ENCODE measurements at regions not wholly inside any gene's neighbourhood (a gene's known extent, or its start where the extent isn't known, plus 50 kb on each side); places are given as distances from the start of the nearest gene placed in this dataset.
"Not testable (repeated sequence)": the region's sequence is repeated elsewhere in the genome, so short reads cannot be mapped to it uniquely, and the experiment has no call there.

DNA sequence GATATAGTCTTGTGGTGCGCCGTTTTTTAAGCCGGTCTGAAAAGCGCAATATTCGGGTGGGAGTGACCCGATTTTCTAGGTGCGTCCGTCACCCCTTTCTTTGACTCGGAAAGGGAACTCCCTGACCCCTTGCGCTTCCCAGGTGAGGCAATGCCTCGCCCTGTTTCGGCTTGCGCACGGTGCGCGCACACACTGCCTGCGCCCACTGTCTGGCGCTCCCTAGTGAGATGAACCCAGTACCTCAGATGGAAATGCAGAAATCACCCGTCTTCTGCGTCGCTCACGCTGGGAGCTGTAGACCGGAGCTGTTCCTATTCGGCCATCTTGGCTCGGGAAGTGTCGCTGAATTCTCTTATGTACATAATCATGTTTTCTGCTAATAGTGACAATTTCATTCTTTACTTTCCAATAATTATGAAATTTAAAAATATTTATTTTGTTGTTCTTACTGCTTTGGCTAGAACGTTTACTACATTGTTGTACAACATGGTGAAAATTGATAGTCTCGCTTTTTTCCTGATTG lies 61.2 kb upstream of the MINDY3 start:
- not testable (repeated sequence) for DNase-seq

DNA sequence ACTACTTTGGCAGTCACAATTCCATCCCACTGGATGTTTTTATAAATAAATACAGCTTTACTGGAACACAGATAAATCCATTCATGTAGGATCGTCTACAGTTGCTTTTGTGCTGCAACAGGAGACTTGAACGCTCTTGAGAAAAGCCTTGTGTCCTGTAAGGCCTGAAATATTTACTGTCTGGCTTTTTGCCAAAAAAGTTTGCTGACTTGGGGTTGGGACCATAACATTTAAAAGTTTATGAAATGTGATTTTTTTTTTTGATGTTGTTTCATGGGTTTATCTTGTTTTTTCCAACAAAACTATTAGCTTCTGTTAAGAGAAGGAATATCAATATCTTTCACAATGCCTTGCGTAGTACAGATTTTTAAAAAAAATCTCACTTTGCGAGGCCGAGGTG lies 71.1 kb upstream of the MINDY3 start:
- DNase-seq, result no peak

DNA sequence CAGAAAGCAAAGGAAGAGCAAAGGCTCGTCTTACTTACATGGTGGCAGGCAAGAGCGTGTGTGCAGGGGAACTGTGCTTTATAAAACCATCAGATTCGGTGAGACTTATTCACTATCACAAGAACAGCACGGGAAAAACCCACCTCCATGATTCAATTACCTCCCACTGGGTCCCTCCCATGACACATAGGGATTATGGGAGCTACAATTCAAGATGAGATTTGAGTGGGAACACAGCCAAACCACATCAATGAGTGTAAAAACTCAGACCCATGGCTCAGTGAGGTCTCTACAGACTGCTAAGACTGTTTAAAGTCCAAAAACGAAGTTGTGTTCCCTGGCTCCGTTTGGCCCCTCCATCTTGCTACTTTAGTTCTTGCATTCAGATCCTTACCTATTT lies 79.2 kb upstream of the MINDY3 start:
- DNase-seq, result not testable (repeated sequence)

DNA sequence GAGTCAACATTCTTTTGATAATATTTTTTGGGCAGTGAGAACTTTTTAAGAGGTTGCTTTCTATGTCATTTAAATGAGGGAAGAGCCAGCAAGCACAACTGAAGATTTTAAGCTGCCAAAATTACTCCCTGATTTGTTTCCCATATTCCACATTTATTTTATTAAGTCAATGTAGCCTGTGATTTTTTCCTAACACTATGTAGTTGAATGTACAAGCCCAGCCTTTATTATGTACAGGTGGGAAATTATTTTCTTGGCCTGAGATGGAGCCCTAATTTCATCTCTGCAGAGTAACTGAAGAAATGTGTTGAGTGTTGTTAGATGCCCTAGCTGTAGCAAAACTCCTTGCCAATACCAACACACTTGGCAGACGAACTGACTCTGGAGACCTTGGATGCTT lies 83.1 kb upstream of the MINDY3 start:
- no peak for DNase-seq

DNA sequence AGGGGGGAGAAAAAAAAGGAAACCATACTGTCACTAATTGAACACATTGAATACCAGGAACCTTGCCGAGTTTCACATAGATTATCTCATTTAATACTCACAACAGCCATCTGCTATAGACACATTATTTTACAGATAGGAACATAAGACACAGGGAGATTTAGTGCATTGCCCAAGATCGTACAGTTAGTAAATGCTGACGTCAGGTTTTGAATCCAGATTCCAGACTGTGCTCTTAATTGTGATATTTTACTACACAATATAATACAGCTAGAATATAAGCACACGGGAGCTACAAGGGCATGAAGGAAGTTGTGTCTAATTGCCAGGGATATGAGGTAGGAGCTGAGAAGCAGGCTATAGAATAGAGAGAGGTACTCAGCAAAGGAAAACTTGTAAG lies 93.9 kb upstream of the MINDY3 start:
- no peak for DNase-seq

DNA sequence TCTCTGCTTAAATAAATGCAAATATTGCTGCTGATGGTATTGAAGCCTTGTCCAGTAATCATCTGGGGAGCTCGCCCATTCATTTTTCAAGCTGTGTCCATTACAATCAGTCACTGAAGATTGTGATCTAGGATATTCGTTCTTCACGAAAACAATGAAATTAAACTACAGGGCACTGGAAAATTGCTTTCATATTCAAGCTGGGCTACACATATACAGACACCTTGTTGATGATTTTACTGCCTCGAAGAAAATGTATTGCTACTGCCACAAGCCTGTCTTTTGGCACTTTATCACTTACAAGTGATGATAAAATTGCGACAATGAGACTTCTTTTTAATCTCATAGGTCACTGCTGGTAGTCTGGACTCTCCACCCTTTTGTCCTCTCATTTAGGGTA lies 100.0 kb upstream of the MINDY3 start:
- DNase-seq, result no peak

DNA sequence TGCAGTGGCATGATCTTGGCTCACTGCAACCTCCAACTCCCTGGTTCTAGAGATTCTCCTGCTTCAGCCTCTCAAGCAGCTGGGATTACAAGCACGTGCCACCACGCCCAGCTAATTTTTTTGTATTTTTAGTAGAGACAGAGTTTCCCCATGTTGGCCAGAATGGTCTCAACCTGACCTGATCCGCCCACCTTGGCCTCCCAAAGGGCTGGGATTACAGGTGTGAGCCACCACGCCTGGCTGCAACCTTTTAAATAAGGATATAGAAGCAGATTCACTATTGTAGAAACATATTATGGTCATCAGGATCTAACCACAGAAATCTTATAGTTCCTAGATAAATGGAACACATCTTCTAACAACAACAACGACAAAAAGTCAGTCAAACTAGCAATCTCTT lies 112.4 kb upstream of the MINDY3 start:
- DNase-seq, result not testable (repeated sequence)

DNA sequence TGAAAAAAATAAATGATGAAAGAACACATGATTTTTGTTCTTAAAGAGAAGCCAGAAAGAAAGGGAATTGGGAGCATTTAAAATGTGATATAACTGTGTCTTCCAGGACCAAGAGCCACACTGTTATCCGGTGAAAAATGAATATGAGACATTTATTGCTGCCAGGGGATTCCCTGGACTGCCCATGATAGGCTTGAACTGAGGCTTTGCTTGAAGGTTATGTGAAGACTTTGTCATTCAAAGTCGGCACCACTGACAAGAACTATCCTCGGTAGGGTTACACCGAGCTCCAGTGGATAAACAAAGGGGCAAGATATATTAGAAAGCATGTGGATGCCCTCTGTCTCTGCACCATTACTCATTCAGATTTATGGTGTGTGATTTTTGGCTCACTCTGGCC lies 125.4 kb upstream of the MINDY3 start:
- no peak for DNase-seq

DNA sequence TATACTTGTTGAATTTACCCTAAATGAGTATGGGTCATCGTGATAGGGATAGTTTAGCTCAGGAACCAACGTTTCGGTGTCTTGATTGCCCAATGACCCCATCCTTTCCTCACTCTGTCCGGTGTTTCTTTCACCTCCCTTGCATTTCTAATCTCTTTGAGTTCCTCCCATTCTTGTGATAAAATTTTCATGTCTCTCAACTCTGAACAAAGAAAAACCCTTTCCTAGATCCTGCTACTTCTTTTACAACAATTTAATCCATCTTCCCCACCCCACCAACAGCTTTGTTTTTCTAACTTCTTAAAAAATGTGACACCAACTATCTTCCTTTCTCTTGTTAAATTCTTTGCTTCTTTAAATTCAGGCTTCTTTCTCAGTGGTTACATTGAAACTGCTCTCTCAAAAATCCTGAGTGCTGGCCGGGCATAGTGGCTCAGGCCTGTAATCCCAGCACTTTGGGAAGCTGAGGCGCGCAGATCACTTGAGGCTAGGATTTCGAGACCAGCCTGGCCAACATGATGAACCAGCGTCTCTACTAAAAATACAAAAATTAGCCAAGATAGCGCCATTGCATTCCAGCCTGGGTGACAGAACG lies 130.3 kb upstream of the MINDY3 start:
- no peak for DNase-seq

DNA sequence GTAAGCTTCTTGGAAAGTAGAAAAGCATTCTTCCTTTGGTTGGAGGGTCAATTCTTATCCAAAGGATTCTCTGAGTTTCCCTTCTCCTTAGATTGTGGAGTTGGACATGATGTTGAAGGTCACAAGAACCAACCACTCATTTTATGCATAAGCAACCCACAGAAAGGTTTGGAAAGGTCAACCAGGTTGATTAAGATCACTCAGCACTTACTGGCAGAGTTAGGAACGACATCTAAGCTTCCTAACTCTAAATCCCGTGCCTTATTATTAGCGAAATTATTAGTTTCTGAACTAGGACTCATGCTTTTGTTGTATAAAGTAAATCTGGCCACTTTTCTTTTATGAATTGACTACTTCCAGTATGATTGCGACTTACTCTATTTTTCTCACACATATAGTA lies 137.0 kb upstream of the MINDY3 start:
- DNase-seq, result no peak

DNA sequence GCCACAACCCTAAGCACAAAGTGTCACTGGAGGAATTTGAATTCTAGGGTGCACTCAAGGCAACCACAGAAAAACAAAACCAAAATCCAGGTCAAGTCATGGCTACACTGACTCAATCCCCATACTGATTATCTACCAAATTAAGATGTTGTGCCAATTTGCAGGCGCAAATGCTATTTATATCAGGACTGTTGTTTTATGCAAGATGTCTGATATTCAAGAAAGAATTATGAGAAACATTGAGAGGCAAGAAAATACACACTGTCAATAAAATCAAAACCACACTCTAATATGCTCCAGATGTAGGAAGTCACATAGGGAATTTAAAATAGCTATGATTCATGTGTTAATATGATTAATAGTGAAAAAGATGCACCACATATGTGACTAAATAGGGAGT lies 141.3 kb upstream of the MINDY3 start:
- DNase-seq, result no peak

DNA sequence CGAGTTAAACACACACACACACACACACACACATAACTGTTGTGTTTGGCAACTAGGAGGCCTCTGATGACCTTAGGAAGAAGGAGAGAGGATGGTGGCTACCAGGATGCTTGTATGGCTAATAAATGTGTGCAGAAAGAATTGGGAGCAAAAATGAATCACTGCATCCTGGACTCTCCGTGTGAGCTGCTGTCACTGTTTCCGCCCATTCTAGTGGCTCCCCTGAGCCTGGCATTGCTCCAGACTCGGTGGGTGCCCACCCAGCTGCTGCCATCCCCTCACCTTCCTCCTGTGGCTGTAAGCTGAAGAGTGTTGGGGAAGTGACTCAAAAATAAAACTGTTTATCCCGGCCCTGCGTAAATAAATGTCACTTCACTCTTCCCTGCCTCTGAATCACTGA lies 149.5 kb upstream of the MINDY3 start:
- DNase-seq, result no peak

DNA sequence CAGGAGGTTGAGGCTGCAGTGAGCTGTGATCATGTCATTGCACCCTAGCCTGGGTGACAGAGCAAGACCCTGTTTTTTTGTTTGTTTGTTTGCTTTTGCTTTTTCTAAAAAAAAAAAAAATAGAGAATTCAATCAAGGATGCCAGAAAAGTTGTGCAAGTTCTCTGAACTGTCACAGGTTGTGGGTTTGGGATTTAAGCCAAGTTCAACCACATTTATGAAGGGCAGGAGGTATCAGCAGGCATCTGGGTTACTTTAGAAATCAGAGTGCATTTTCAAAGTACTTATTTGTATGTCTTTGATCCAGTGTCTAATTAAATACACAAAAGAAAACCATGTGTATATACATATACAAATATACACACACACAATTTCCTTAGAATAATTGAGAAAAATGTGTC lies 151.2 kb upstream of the MINDY3 start:
- no peak for DNase-seq

DNA sequence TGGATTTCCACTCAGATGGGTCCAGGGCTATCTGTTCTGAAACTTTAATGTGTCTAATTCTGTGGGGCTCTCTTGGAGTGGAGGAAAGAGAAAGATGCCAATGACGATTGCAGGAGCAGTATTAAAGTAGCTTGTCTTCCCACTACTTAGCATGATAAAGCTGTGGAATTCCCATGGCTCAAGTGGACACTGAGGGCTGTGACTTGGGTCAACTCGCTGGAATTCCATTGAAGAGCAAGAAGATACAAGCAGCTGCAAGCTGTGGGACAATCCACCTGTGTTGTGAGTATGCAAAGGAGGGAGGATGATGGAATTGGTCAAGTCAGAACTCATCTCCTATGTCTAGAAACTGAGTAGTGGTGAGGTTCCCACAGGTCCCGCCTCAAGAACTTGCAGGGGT lies 154.2 kb upstream of the MINDY3 start:
- DNase-seq, result no peak

DNA sequence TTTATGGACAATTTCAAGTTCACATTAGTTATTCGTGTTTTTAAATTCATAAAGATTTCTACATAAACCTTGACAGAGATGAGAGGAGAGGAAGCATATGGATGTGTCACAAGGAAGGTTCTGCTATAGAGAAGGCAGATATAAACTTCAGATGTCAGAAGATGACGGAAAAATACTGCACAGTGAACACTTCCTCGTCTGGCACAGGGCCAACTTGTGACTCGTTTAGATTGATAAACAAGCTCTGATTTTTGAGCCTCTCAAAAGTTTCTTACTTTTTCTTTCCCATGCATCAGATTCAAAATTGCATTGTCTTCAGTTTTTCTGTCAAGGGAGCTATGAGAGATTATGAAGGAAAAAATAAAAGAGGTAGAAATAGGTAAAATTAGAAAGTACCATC lies 156.4 kb upstream of the MINDY3 start:
- no peak for DNase-seq

DNA sequence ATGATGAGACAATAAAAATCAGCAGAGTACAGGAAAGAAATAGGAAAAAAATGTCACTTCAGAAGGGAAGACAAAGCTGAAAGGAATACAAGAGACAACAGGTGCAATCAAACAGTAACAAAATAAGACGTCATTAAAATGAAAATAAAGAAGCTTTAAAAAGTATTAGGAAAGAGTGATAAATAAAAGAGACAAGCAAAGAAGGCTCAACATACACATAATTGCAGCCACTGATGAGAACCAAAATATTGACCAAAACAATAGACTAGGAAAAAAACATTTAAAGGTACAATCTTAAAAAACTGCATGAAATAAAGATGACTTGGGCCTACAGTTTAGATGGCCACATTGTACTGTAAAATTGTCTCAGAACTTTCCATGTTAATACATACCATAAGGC lies 160.5 kb upstream of the MINDY3 start:
- DNase-seq, result no peak

DNA sequence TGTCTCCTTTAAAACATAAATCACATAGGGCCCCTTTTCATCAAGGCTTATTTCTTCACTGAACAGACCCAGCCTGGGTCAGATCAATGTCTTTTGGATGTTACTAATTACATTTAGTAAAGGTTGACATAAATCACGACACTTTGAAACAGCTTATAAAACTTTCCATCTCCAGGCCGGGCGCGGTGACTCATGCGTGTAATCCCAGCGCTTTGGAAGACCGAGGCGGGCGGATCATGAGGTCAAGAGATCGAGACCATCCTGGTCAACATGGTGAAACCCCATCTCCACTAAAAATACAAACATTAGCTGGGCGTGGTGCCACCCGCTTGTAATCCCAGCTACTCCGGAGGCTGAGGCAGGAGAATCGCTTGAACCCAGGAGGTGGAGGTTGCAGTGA lies 166.5 kb upstream of the MINDY3 start:
- not testable (repeated sequence) for DNase-seq

DNA sequence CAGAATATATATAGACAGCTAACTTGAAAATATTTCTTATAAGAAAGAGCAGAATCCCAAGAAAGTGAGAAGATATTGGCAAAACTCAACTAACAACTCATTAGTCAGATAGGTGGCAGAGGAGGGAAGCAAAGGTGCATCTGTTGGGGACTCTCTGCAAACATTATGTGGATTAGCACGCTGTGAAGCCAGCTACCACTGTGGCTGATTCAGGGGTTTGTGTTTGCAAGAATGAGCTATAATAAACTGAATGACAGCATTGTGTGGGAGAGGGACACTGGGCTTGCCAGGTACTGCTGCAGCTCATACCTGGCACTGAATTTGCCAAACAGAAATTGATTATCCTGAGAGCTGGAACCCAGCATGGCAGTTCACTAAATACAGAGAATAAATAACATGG lies 170.3 kb upstream of the MINDY3 start:
- DNase-seq, result no peak

DNA sequence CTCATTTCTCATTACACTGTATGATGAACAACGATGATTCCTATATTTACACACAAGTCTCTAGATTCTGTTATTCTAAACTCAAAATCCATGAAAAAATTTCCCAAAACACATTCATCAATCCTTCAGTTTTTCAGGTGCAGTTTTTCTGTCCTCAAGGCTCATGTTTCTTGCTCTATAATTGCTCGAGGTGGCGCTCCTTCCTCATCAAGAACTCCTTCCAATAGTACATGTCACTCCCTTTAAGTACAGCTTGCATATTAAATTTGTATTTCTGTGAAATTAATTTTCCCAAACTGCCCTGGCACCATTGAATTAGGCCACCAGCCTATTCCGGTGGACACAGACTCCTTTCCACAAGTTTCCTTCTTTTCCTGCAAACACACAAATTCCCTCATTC lies 188.7 kb upstream of the MINDY3 start:
- DNase-seq, result no peak

DNA sequence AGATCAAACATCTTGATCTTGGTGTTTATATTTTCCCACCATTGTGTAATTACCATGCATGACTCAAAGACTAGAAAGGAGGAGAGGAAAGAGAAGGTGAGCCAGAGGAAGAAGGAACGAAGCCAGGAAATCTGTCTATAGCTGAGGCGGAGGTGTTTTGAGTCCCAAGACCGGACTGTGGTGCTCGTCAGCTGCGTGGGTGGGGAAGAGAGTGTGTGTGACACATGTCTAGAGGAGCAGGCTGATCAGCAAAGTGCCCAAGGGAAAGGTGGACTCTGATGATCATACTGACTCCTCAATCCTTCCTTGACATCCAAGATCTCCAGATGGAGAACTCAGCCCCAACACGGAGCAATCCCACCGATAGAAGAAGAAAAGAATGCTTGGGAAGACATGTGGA lies 189.5 kb upstream of the MINDY3 start:
- no peak for DNase-seq

DNA sequence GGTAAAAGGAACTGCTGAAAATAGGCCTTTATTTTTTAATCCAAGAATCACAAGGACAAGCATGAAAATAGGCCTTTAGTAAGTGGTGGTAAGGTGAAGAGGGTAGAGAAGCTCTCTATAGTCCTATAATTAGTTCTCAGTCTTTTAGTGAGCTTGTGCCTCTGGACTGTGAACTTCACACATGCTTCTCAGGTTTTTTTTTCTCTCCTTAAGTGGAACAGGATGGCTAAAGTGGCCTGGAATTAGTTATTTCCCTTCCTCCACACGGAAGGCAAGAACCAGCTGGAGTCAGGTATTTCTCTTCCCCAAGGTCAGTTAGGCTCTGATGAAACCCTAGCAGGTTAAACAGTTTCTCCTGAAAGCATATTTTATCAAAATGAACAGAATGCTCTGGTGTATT lies 203.0 kb upstream of the MINDY3 start:
- no peak for DNase-seq

DNA sequence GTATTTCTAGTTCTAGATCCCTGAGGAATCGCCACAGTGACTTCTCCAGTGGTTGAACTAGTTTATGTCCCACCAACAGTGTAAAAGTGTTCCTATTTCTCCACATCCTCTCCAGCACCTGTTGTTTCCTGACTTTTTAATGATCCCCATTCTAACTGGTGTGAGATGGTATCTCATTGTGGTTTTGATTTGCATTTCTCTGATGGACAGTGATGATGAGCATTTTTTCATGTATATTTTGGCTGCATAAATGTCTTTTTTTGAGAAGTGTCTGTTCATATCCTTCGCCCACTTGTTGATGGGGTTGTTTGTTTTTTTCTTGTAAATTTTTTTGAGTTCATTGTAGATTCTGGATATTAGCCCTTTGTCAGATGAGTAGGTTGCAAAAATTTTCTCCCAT lies 223.2 kb upstream of the MINDY3 start:
- DNase-seq, result not testable (repeated sequence)

DNA sequence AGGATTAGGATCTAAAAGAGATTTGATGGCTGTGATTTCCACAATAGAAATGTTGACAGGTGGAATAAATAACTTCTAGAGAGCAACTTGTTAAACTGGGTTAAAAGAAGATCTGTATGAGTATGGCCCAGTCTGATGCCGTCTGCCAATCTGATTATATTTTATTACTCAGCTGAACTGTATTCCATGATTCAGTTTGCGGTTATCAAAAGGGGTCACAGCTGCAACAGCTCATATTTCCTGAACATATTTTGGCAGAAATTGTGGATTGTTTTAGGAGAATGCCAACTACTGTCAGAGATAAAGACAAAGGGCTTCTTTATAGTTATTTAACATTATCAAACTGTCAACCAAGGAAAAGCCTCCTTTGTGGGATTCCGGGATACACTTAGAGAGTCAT lies 244.8 kb upstream of the MINDY3 start:
- DNase-seq, result no peak

DNA sequence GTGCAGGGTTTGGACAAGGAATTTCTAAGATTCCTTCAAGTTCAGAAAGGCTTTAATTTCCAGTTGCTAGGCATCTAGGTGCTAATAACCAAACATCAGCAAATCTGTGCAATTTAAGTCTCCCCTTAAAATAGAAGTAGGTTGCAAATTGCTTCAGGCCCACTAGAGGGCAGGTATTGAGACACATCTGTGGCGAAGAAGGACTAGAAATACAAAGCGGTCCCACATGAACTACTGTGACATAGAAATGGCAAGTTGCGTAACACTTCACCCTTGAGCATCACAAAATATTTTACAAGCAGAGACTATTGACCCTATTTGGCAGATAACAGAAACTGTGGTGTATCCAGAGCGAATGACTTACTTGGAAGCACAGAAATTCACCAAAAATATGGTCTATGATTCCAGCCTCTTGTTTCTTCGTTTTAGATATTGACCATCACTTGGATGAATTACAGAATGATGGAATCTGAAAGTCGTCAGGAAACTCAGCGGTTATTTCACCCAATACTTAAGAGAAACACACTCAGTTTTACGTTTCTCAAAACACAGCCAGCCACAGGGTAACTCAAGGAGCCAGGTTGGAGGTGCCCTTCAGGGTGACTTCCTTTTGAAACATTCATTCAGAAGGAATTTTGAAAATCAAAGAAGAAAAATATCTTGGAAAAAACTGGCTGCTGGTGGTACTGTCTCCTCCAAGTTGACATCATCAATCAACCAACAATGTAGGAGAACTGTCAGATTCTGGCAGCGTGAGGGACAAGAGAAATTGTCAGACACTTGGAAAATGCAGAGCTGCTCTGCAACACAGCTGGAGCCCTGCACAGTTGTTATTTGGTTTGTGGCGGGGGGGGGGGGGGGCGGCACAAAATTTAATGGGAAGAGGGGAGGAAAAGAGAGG lies 256.3 kb upstream of the MINDY3 start:
- DNase-seq, result no peak

DNA sequence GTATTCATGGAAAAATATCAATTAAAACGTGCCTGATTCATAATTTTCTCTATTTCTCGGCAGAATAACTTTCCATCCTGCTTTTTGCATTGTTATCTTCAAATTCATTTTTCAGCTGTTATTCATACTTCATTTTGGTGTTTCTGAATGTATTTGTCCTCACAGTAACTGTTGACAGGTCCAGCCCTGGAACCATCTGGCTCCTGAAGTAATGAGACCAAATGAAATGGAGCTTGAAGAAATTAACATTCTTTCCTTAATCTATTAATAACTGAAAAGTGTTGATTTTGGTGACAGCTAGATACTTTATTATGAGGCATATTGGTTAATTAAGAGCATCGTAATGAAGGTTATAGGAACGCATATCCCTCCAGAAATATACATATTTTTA lies 257.0 kb upstream of the MINDY3 start:
- no peak for DNase-seq
